Neuronal stem cell (in vitro differentiated cells): ENCODE measurements at regions not wholly inside any gene's neighbourhood (a gene's known extent, or its start where the extent isn't known, plus 50 kb on each side); places are given as distances from the start of the nearest gene placed in this dataset.

ENCODE experiments used
- DNase-seq: peaks from one replicate; pipeline ENCODE4 v3.0.0-alpha.2; 2013; ENCODE audit warnings: low spot score
- H2AFZ ChIP-seq: one replicate; pipeline ENCODE4 v1.6.1; 2013; ENCODE audit warnings: mild to moderate bottlenecking, low read length, inconsistent platforms
- H2AK5ac ChIP-seq: 2 replicates; pipeline ENCODE4 v1.6.1; 2013; ENCODE audit warnings: low read depth, mild to moderate bottlenecking, inconsistent platforms, low read length, moderate library complexity, mixed read lengths
- H2BK120ac ChIP-seq: 2 replicates; pipeline ENCODE4 v1.6.1; 2013; ENCODE audit warnings: low read depth, mild to moderate bottlenecking, inconsistent platforms, low read length, moderate library complexity, mixed read lengths
- H2BK12ac ChIP-seq: one replicate; pipeline ENCODE4 v1.6.1; 2013; ENCODE audit warnings: low read length, inconsistent platforms
- H2BK15ac ChIP-seq: 2 replicates; pipeline ENCODE4 v1.6.1; 2013; ENCODE audit warnings: mild to moderate bottlenecking, low read length, inconsistent platforms, mixed read lengths
- H2BK5ac ChIP-seq: one replicate; pipeline ENCODE4 v1.6.1; 2013; ENCODE audit warnings: inconsistent platforms, mild to moderate bottlenecking, low read length, moderate library complexity
- H3K14ac ChIP-seq: one replicate; pipeline ENCODE4 v1.6.1; 2013; ENCODE audit warnings: low read length, inconsistent platforms
- H3K18ac ChIP-seq: 2 replicates; pipeline ENCODE4 v1.6.1; 2013; ENCODE audit warnings: low read length, inconsistent platforms
- H3K23ac ChIP-seq: 2 replicates; pipeline ENCODE4 v1.6.1; 2013; ENCODE audit warnings: low read depth, mild to moderate bottlenecking, mixed read lengths, low read length, inconsistent platforms; ENCODE audit not compliant: poor library complexity
- H3K27ac ChIP-seq: replicated peaks from 3 replicates; pipeline ENCODE4 v1.5.1; 2013; ENCODE audit warnings: low read length, inconsistent platforms
- H3K27me3 ChIP-seq, 3 experiments: 2 replicates each; pipeline ENCODE4 v1.6.1; 2013; ENCODE audit warnings: low read length in 3 of 3, mild to moderate bottlenecking in 2 of 3, inconsistent platforms in 1 of 3, low read depth in 1 of 3, mixed read lengths in 1 of 3, moderate library complexity in 1 of 3; ENCODE audit not compliant: control insufficient read depth in 3 of 3, insufficient read depth in 3 of 3
- H3K36me3 ChIP-seq, 2 donors: replicated peaks in 1 of 2; 2 replicates each; pipeline ENCODE4 v1.6.1; 2013; ENCODE audit warnings: low read length in 2 of 2; ENCODE audit not compliant: control insufficient read depth in 2 of 2, insufficient read depth in 2 of 2
- H3K4ac ChIP-seq: 2 replicates; pipeline ENCODE4 v1.6.1; 2013; ENCODE audit warnings: inconsistent platforms, mild to moderate bottlenecking, low read length, moderate library complexity
- H3K4me1 ChIP-seq, 2 donors: 1 replicate in 1 of 2; 2 replicates in 1 of 2; pipeline ENCODE4 v1.6.1; 2013; ENCODE audit warnings: low read length in 2 of 2, low read depth in 1 of 2; ENCODE audit not compliant: control insufficient read depth in 2 of 2, insufficient read depth in 1 of 2
- H3K4me2 ChIP-seq: one replicate; pipeline ENCODE4 v1.6.1; 2013; ENCODE audit warnings: mild to moderate bottlenecking, low read length, inconsistent platforms; ENCODE audit not compliant: insufficient read depth, poor library complexity, severe bottlenecking
- H3K4me3 ChIP-seq, 2 donors: 2 replicates each; pipeline ENCODE4 v1.5.1; 2013; ENCODE audit warnings: low read length in 2 of 2, mild to moderate bottlenecking in 2 of 2, inconsistent platforms in 1 of 2, moderate library complexity in 1 of 2
- H3K79me1 ChIP-seq: one replicate; pipeline ENCODE4 v1.6.1; 2013; ENCODE audit warnings: low read depth, mild to moderate bottlenecking, inconsistent platforms, low read length, moderate library complexity
- H3K9ac ChIP-seq: one replicate; pipeline ENCODE4 v1.6.1; 2013; ENCODE audit warnings: mild to moderate bottlenecking, low read depth, low read length, inconsistent platforms; ENCODE audit not compliant: poor library complexity
- H3K9me3 ChIP-seq, 2 donors: replicated peaks in 1 of 2; 2 replicates each; pipeline versions ENCODE3 to v1.6.1; 2013; ENCODE audit warnings: low read length in 2 of 2, mild to moderate bottlenecking in 2 of 2, inconsistent platforms in 1 of 2, low read depth in 1 of 2, mixed read lengths in 1 of 2, moderate library complexity in 1 of 2; ENCODE audit not compliant: control insufficient read depth in 2 of 2, insufficient read depth in 1 of 2
- H4K8ac ChIP-seq: one replicate; pipeline ENCODE4 v1.6.1; 2013; ENCODE audit warnings: low read depth, mild to moderate bottlenecking, inconsistent platforms, low read length, moderate library complexity
- H4K91ac ChIP-seq: one replicate; pipeline ENCODE4 v1.6.1; 2013; ENCODE audit warnings: low read length, low read depth, mild to moderate bottlenecking, inconsistent platforms; ENCODE audit not compliant: poor library complexity
- WGBS, 2 donors: extraction: QIAGEN DNeasy Blood & Tissue Kit; methylation state at CpG; one replicate each; pipeline ENCODE4 v1.1.7; 2013; ENCODE audit warnings: missing lambda C conversion rate in 2 of 2, mixed read lengths in 1 of 2; ENCODE audit not compliant: insufficient read length in 2 of 2, insufficient replicate concordance in 1 of 2; ENCODE audit errors: extremely low coverage in 2 of 2; 5-methylcytosine and 5-hydroxymethylcytosine counted together

DNA sequence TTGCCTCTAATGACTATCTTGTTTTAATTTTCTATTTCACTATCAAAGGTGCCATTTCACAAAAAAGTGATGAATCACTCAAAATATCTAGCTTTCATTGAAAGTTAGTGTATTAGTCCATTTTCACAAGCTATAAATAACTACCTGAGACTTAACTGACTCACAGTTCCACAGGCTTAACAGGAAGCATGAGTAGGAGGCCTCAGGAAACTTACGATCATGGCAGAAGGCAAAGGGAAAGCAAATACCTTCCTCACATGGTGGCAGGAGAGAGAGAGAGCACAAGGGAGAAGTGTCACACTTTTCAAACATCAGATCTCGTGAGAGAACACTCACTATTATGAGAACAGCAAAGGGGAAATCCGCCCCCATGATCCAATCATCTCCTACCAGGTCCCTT is 1220.4 kb upstream of the ZEB2 start:
- Histone ChIP-seq H3K36me3 (no peaks in the 10 kb centered on the region), H4K8ac (no peak overlapping the region), H3K9me3 (no peaks in the 10 kb centered on the region), H2AFZ (no peak overlapping the region), H2BK5ac (no peak overlapping the region), H3K4ac (no peak overlapping the region), H3K14ac (no peak overlapping the region), H2BK12ac (no peak overlapping the region), H3K4me3 (no peak overlapping the region), H3K18ac (no peak overlapping the region), H3K4me1 (no peaks in the 10 kb centered on the region), H3K23ac (no peak overlapping the region), H2BK15ac (no peak overlapping the region), H4K91ac (no peak overlapping the region), H3K4me2 (no peak overlapping the region), H3K27ac (no peak overlapping the region), H2BK120ac (no peak overlapping the region), H3K27me3 (no peaks in the 10 kb centered on the region), H3K79me1 (no peaks in the 10 kb centered on the region), H2AK5ac (no peak overlapping the region), H3K9ac (no peak overlapping the region)
- no CpG with 5 or more reads among the region's 3 CpGs for whole genome bisulfite sequencing, 2 donors
- no peak for DNase-seq

DNA sequence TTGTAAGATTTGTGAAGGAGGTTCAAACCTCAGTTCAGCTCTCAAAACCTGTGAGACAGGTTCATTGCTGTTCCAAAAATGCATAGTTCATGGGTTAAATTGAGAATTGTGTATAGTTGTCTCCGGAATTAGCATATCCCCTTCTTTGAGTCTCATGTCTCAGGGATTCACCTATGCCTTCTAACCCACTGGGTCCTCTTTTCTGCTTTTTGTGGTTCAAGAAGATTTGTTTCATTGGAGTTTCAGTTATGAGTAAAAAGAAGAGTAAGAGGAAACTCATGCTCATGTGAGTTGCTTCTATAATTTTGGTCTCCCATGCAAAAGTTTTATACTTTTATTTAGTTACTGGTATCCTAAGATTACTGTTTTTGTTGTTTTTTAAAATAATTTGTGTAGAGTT is 1219.8 kb upstream of the ZEB2 start:
- H2BK15ac ChIP-seq: no peak overlapping the region
- no peak overlapping the region for H4K8ac ChIP-seq
- no peak overlapping the region for H3K18ac ChIP-seq
- no peak overlapping the region for H3K4me2 ChIP-seq
- no peaks in the 10 kb centered on the region for H3K9me3 ChIP-seq
- DNase-seq: no peak
- no peak overlapping the region for H3K9ac ChIP-seq
- no peaks in the 10 kb centered on the region for H3K79me1 ChIP-seq
- H3K14ac ChIP-seq: no peak overlapping the region
- H3K4me3 ChIP-seq: no peak overlapping the region
- no peak overlapping the region for H2BK5ac ChIP-seq
- H2AFZ ChIP-seq: no peak overlapping the region
- H2BK120ac ChIP-seq: no peak overlapping the region
- no peaks in the 10 kb centered on the region for H3K4me1 ChIP-seq
- H3K27me3 ChIP-seq: no peaks in the 10 kb centered on the region
- H4K91ac ChIP-seq: no peak overlapping the region
- no peak overlapping the region for H3K27ac ChIP-seq
- no peak overlapping the region for H3K4ac ChIP-seq
- H3K23ac ChIP-seq: no peak overlapping the region
- H2AK5ac ChIP-seq: no peak overlapping the region
- H2BK12ac ChIP-seq: no peak overlapping the region
- no peaks in the 10 kb centered on the region for H3K36me3 ChIP-seq
- no CpG with 5 or more reads among the region's 1 CpG for WGBS, 2 donors

DNA sequence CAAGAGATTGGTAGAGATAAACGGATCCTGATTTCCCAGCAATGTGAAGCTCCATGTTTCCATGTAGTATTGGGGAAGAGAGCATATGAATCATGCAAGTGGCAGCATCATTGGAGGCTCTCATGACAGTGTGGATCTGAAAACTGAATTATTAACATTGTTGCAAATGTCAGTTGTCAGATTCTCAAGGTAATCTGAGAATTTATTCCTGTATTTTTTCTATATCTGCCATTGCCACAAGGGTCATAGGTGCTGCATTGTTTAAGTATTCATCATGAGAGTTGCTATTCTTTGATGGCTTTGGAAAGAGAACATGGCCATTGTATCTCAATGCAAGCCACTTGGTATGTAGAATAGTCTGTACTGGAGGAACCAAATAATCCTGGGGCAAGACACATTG is 1217.0 kb upstream of the ZEB2 start:
- no peak overlapping the region for H3K14ac ChIP-seq
- H4K91ac ChIP-seq: no peak overlapping the region
- H3K4ac ChIP-seq: no peak overlapping the region
- H4K8ac ChIP-seq: no peak overlapping the region
- DNase-seq: no peak
- no peaks in the 10 kb centered on the region for H3K4me1 ChIP-seq
- H3K23ac ChIP-seq: no peak overlapping the region
- no peaks in the 10 kb centered on the region for H3K79me1 ChIP-seq
- H3K4me2 ChIP-seq: no peak overlapping the region
- no CpG with 5 or more reads among the region's 1 CpG for WGBS, 2 donors
- no peak overlapping the region for H3K18ac ChIP-seq
- H3K27ac ChIP-seq: no peak overlapping the region
- no peak overlapping the region for H2BK5ac ChIP-seq
- H3K9ac ChIP-seq: no peak overlapping the region
- no peaks in the 10 kb centered on the region for H3K27me3 ChIP-seq
- no peak overlapping the region for H3K4me3 ChIP-seq
- no peak overlapping the region for H2BK120ac ChIP-seq
- no peak overlapping the region for H2AK5ac ChIP-seq
- no peak overlapping the region for H2BK15ac ChIP-seq
- H3K9me3 ChIP-seq: no peaks in the 10 kb centered on the region
- no peak overlapping the region for H2BK12ac ChIP-seq
- H2AFZ ChIP-seq: no peak overlapping the region
- no peaks in the 10 kb centered on the region for H3K36me3 ChIP-seq

DNA sequence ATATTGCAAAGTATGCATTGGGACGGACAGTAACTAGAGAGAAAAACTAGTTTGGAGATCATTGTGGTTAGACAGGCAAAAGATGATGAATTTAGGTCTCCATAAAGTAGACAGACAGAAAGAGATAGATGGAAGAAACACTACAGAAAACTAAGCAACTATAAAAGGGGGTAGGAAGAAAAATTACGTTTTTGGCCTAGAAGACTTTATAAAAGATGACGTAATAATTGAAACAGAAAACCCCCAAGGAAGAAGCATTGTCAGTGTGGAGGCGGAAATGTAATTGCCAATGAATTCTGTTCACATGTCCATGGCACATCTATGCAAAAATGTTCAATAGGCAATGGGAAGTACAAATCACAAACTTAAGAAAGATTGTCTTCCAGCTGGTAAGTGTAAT is 1211.5 kb upstream of the ZEB2 start:
- no peaks in the 10 kb centered on the region for H3K27me3 ChIP-seq
- H2AK5ac ChIP-seq: no peak overlapping the region
- H3K9ac ChIP-seq: no peak overlapping the region
- H2BK5ac ChIP-seq: no peak overlapping the region
- H4K91ac ChIP-seq: no peak overlapping the region
- H2BK120ac ChIP-seq: no peak overlapping the region
- no peak overlapping the region for H3K4me2 ChIP-seq
- no peaks in the 10 kb centered on the region for H3K4me1 ChIP-seq
- no peak overlapping the region for H3K4me3 ChIP-seq
- no CpG with 5 or more reads among the region's 4 CpGs for WGBS, 2 donors
- H3K36me3 ChIP-seq: no peaks in the 10 kb centered on the region
- DNase-seq: no peak
- no peak overlapping the region for H2AFZ ChIP-seq
- no peak overlapping the region for H3K23ac ChIP-seq
- H3K79me1 ChIP-seq: no peaks in the 10 kb centered on the region
- no peak overlapping the region for H3K27ac ChIP-seq
- no peak overlapping the region for H4K8ac ChIP-seq
- no peak overlapping the region for H2BK15ac ChIP-seq
- H3K9me3 ChIP-seq: no peaks in the 10 kb centered on the region
- H3K18ac ChIP-seq: no peak overlapping the region
- H2BK12ac ChIP-seq: no peak overlapping the region
- no peak overlapping the region for H3K4ac ChIP-seq
- H3K14ac ChIP-seq: no peak overlapping the region
